Liver (tissue), 8 donors: ENCODE measurements at regions not wholly inside any gene's neighbourhood (a gene's known extent, or its start where the extent isn't known, plus 50 kb on each side); places are given as distances from the start of the nearest gene placed in this dataset.

ENCODE experiments used
- DNase-seq: peaks from one replicate; pipeline ENCODE4 v3.0.0-alpha.2; 2017; ENCODE audit warnings: low spot score
- H3K27ac ChIP-seq, 2 donors: one replicate each; pipeline ENCODE4 v1.7.0; 2013; ENCODE audit warnings: inconsistent platforms in 2 of 2, low read length in 2 of 2, control low read depth in 1 of 2, low read depth in 1 of 2, mild to moderate bottlenecking in 1 of 2
- H3K27me3 ChIP-seq, 4 donors: one replicate each; pipeline versions ENCODE4 v1.6.1 to v1.7.0; 2013; ENCODE audit warnings: low read length in 3 of 4, inconsistent platforms in 1 of 4, mild to moderate bottlenecking in 1 of 4, moderate library complexity in 1 of 4; ENCODE audit not compliant: control insufficient read depth in 4 of 4, insufficient read depth in 4 of 4
- H3K36me3 ChIP-seq, 4 donors: one replicate each; pipeline versions ENCODE4 v1.6.1 to v1.7.0; 2013; ENCODE audit warnings: low read length in 3 of 4, mild to moderate bottlenecking in 3 of 4, low read depth in 1 of 4, moderate library complexity in 1 of 4; ENCODE audit not compliant: control insufficient read depth in 4 of 4, insufficient read depth in 3 of 4
- H3K4me1 ChIP-seq, 4 donors: one replicate each; pipeline versions ENCODE4 v1.6.1 to v1.7.0; 2013; ENCODE audit warnings: low read length in 3 of 4, mild to moderate bottlenecking in 3 of 4, moderate library complexity in 1 of 4; ENCODE audit not compliant: control insufficient read depth in 4 of 4, insufficient read depth in 4 of 4
- H3K4me3 ChIP-seq, 3 donors: one replicate each; pipeline versions ENCODE4 v1.6.1 to v1.7.0; 2013; ENCODE audit warnings: low read length in 3 of 3, control low read depth in 1 of 3, low read depth in 1 of 3, mild to moderate bottlenecking in 1 of 3
- H3K9ac ChIP-seq, 2 donors: one replicate each; pipeline ENCODE4 v1.7.0; 2013; ENCODE audit warnings: low read length in 2 of 2, mild to moderate bottlenecking in 2 of 2, moderate library complexity in 2 of 2, control low read depth in 1 of 2, low read depth in 1 of 2
- H3K9me3 ChIP-seq, 4 donors: one replicate each; pipeline versions ENCODE4 v1.6.1 to v1.7.0; 2013; ENCODE audit warnings: low read length in 3 of 4; ENCODE audit not compliant: control insufficient read depth in 4 of 4
- EGR1 ChIP-seq, 2 donors: IDR thresholded peaks; 2 replicates each; pipeline ENCODE4 v1.6.1; 2016 to 2018; ENCODE audit warnings: antibody characterized with exemption in 2 of 2, low read depth in 2 of 2
- FOXA1 ChIP-seq: IDR thresholded peaks from 2 replicates; pipeline ENCODE4 v1.6.1; 2016; ENCODE audit warnings: antibody characterized with exemption
- FOXA2 ChIP-seq: IDR thresholded peaks from 2 replicates; pipeline ENCODE4 v1.6.1; 2016; ENCODE audit warnings: antibody characterized with exemption
- GABPA ChIP-seq, 2 donors: IDR thresholded peaks in 1 of 2; conservative IDR thresholded peaks in 1 of 2; 2 replicates each; pipeline ENCODE4 v1.6.1; 2016; ENCODE audit warnings: antibody characterized with exemption in 2 of 2, mild to moderate bottlenecking in 1 of 2, moderate library complexity in 1 of 2
- HNF4A ChIP-seq, 2 donors: conservative IDR thresholded peaks; 2 replicates each; pipeline ENCODE4 v1.6.1; 2016; ENCODE audit warnings: antibody characterized with exemption in 2 of 2, mild to moderate bottlenecking in 2 of 2
- HNF4G ChIP-seq: IDR thresholded peaks from 2 replicates; pipeline ENCODE4 v1.6.1; 2016; ENCODE audit warnings: antibody characterized with exemption
- JUND ChIP-seq, 2 donors: IDR thresholded peaks; 2 replicates each; pipeline ENCODE4 v1.6.1; 2016; ENCODE audit warnings: antibody characterized with exemption in 2 of 2
- MAX ChIP-seq: IDR thresholded peaks from 2 replicates; pipeline ENCODE4 v1.6.1; 2016; ENCODE audit warnings: antibody characterized with exemption
- NR2F2 ChIP-seq: IDR thresholded peaks from 2 replicates; pipeline ENCODE4 v1.6.1; 2016; ENCODE audit warnings: antibody characterized with exemption
- RAD21 ChIP-seq, 2 donors: IDR thresholded peaks; 2 replicates each; pipeline ENCODE4 v1.6.1; 2016; ENCODE audit warnings: antibody characterized with exemption in 2 of 2, mild to moderate bottlenecking in 2 of 2
- RXRA ChIP-seq, 2 donors: IDR thresholded peaks; 2 replicates each; pipeline ENCODE4 v1.6.1; 2017 to 2018; ENCODE audit warnings: antibody characterized with exemption in 2 of 2, mild to moderate bottlenecking in 1 of 2
- SP1 ChIP-seq: IDR thresholded peaks from 2 replicates; pipeline ENCODE4 v1.6.1; 2018; ENCODE audit warnings: antibody characterized with exemption, mild to moderate bottlenecking
- TAF1 ChIP-seq: conservative IDR thresholded peaks from 2 replicates; pipeline ENCODE4 v1.6.1; 2016; ENCODE audit warnings: antibody characterized with exemption, mild to moderate bottlenecking
- YY1 ChIP-seq: IDR thresholded peaks from 2 replicates; pipeline ENCODE4 v1.6.1; 2016; ENCODE audit warnings: antibody characterized with exemption, mild to moderate bottlenecking
- ZBTB33 ChIP-seq: IDR thresholded peaks from 2 replicates; pipeline ENCODE4 v1.6.1; 2016; ENCODE audit warnings: antibody characterized with exemption
- WGBS: extraction: QIAGEN DNeasy Blood & Tissue Kit; methylation state at CpG from one replicate; pipeline ENCODE4 v1.1.7; 2013; 5-methylcytosine and 5-hydroxymethylcytosine counted together
- TF ChIP-seq, protein P1 (sequence below): IDR thresholded peaks from 2 replicates; pipeline ENCODE4 v1.6.1; 2016; ENCODE audit warnings: antibody characterized with exemption
- TF ChIP-seq, protein P2 (sequence below): IDR thresholded peaks from 2 replicates; pipeline ENCODE4 v1.6.1; 2016; ENCODE audit warnings: antibody characterized with exemption, mild to moderate bottlenecking
- TF ChIP-seq, protein P3 (sequence below): fragments of 150-350 bp; IDR thresholded peaks from 2 replicates; pipeline ENCODE4 v1.5.1; 2017; ENCODE audit warnings: improper control_type of control experiment, low read depth, low read length; ENCODE audit not compliant: missing input control
- donor health status: healthy.
- donor health status: healthy.
- donor health status: healthy.
- donor health status: healthy.
- donor health status: healthy.

GRCh38 chr11:46176421-46176820 lies 55.2 kb upstream of the PHF21A start:
- Histone ChIP-seq H3K4me3 (no peak overlapping the region), H3K9me3 (no peaks in the 10 kb centered on the region), H3K27ac (no peak overlapping the region), H3K36me3 (no peaks in the 10 kb centered on the region), H3K9ac (no peak overlapping the region), H3K27me3 (peaks cover 0 to 25% (median 4%) of the 10 kb centered on the region in 4 donors), H3K4me1 (peaks cover 0 to 1% (median under 1%) of the 10 kb centered on the region in 4 donors)
- 81% methylated on average over 4 of the region's 4 CpGs for WGBS
- TF ChIP-seq, protein P1, sequence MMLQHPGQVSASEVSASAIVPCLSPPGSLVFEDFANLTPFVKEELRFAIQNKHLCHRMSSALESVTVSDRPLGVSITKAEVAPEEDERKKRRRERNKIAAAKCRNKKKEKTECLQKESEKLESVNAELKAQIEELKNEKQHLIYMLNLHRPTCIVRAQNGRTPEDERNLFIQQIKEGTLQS: no peak
- TF ChIP-seq EGR1 (IDR thresholded peaks at IDR 0.05; ENCODE audit: low read depth in 2 of 2) (no peak), MAX (no peak), ZBTB33 (no peak), SP1 (no peak), TAF1 (no peak), HNF4A (conservative IDR thresholded peaks at IDR 0.05) (no peak), YY1 (no peak), GABPA (IDR thresholded peaks at IDR 0.05 in 1 of 2, conservative IDR thresholded peaks at IDR 0.05 in 1 of 2) (no peak), RAD21 (IDR thresholded peaks at IDR 0.05) (no peak), FOXA2 (no peak), NR2F2 (no peak), JUND (IDR thresholded peaks at IDR 0.05) (no peak)
- no peak for DNase-seq

GRCh38 chr11:46175401-46176002 lies 54.2 kb upstream of the PHF21A start:
- WGBS: 72% methylated on average over 7 of the region's 7 CpGs
- H3K4me3 ChIP-seq: no peak overlapping the region

More at GRCh38 chr11:46175401-46176002, 54.2 kb upstream of the PHF21A start:
- no peaks in the 10 kb centered on the region for H3K9me3 ChIP-seq
- no peak overlapping the region for H3K27ac ChIP-seq
- peaks cover 0 to 18% (median 4%) of the 10 kb centered on the region in 4 donors for H3K27me3 ChIP-seq
- H3K9ac ChIP-seq: no peak overlapping the region
- no peak for DNase-seq
- TF ChIP-seq MAX (no peak), HNF4G (no peak), FOXA2 (no peak), ZBTB33 (no peak), JUND (IDR thresholded peaks at IDR 0.05) (no peak), RXRA (IDR thresholded peaks at IDR 0.05) (no peak), GABPA (IDR thresholded peaks at IDR 0.05 in 1 of 2, conservative IDR thresholded peaks at IDR 0.05 in 1 of 2) (no peak), HNF4A (conservative IDR thresholded peaks at IDR 0.05) (no peak), SP1 (no peak), YY1 (no peak), FOXA1 (no peak), TAF1 (no peak), EGR1 (IDR thresholded peaks at IDR 0.05; ENCODE audit: low read depth in 2 of 2) (no peak), NR2F2 (no peak), RAD21 (IDR thresholded peaks at IDR 0.05) (no peak)
- TF ChIP-seq, protein P2, sequence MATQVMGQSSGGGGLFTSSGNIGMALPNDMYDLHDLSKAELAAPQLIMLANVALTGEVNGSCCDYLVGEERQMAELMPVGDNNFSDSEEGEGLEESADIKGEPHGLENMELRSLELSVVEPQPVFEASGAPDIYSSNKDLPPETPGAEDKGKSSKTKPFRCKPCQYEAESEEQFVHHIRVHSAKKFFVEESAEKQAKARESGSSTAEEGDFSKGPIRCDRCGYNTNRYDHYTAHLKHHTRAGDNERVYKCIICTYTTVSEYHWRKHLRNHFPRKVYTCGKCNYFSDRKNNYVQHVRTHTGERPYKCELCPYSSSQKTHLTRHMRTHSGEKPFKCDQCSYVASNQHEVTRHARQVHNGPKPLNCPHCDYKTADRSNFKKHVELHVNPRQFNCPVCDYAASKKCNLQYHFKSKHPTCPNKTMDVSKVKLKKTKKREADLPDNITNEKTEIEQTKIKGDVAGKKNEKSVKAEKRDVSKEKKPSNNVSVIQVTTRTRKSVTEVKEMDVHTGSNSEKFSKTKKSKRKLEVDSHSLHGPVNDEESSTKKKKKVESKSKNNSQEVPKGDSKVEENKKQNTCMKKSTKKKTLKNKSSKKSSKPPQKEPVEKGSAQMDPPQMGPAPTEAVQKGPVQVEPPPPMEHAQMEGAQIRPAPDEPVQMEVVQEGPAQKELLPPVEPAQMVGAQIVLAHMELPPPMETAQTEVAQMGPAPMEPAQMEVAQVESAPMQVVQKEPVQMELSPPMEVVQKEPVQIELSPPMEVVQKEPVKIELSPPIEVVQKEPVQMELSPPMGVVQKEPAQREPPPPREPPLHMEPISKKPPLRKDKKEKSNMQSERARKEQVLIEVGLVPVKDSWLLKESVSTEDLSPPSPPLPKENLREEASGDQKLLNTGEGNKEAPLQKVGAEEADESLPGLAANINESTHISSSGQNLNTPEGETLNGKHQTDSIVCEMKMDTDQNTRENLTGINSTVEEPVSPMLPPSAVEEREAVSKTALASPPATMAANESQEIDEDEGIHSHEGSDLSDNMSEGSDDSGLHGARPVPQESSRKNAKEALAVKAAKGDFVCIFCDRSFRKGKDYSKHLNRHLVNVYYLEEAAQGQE: no peak
- TF ChIP-seq, protein P3, sequence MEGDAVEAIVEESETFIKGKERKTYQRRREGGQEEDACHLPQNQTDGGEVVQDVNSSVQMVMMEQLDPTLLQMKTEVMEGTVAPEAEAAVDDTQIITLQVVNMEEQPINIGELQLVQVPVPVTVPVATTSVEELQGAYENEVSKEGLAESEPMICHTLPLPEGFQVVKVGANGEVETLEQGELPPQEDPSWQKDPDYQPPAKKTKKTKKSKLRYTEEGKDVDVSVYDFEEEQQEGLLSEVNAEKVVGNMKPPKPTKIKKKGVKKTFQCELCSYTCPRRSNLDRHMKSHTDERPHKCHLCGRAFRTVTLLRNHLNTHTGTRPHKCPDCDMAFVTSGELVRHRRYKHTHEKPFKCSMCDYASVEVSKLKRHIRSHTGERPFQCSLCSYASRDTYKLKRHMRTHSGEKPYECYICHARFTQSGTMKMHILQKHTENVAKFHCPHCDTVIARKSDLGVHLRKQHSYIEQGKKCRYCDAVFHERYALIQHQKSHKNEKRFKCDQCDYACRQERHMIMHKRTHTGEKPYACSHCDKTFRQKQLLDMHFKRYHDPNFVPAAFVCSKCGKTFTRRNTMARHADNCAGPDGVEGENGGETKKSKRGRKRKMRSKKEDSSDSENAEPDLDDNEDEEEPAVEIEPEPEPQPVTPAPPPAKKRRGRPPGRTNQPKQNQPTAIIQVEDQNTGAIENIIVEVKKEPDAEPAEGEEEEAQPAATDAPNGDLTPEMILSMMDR: no peak
- TF ChIP-seq, protein P1: no peak
- H3K36me3 ChIP-seq: no peaks in the 10 kb centered on the region
- peaks cover 0 to 9% (median 8%) of the 10 kb centered on the region in 4 donors for H3K4me1 ChIP-seq
